Type B pancreatic cell (in vitro differentiated cells): ENCODE measurements at regions not wholly inside any gene's neighbourhood (a gene's known extent, or its start where the extent isn't known, plus 50 kb on each side); places are given as distances from the start of the nearest gene placed in this dataset.
A peak's percentile ranks its signal among the peaks of the same experiment; 100 is the strongest.

Experiments used
- DNase-seq: peaks from one replicate; pipeline ENCODE4 v3.0.0; 2021; ENCODE audit warnings: mixed read lengths; ENCODE audit not compliant: unreplicated experiment; ENCODE audit errors: extremely low spot score
- H3K27ac Mint-ChIP-seq: 2 replicates; pipeline ENCODE4 v1.8.0; 2021; ENCODE audit warnings: mild to moderate bottlenecking, mixed read lengths
- H3K27me3 Mint-ChIP-seq: 2 replicates; pipeline ENCODE4 v1.8.0; 2021; ENCODE audit warnings: mixed read lengths
- H3K36me3 Mint-ChIP-seq: 2 replicates; pipeline ENCODE4 v1.8.0; 2021; ENCODE audit warnings: mixed read lengths
- H3K4me1 Mint-ChIP-seq: one replicate; pipeline ENCODE4 v1.8.0; 2021; ENCODE audit warnings: mixed read lengths; ENCODE audit not compliant: unreplicated experiment
- H3K4me3 Mint-ChIP-seq: 2 replicates; pipeline ENCODE4 v1.8.0; 2021; ENCODE audit warnings: mild to moderate bottlenecking, mixed read lengths
- H3K9me3 Mint-ChIP-seq: 2 replicates; pipeline ENCODE4 v1.8.0; 2021; ENCODE audit warnings: mixed read lengths
- CTCF ChIP-seq: fragments of 200-600 bp; sonication (generic); conservative IDR thresholded peaks from 2 replicates; pipeline ENCODE4 v1.5.0; 2021; ENCODE audit warnings: antibody characterized with exemption, mild to moderate bottlenecking

GRCh38 chr12:85509081-85509856, 229.2 kb downstream of the ALX1 start:
- no peaks in the 10 kb centered on the region for H3K4me1 Mint-ChIP-seq
- DNase-seq: no peak
- no peak overlapping the region for H3K4me3 Mint-ChIP-seq
- H3K9me3 Mint-ChIP-seq: peaks cover 4% of the 10 kb centered on the region
- no peaks in the 10 kb centered on the region for H3K36me3 Mint-ChIP-seq
- H3K27ac Mint-ChIP-seq: no peak overlapping the region
- no peak for TF ChIP-seq CTCF
- H3K27me3 Mint-ChIP-seq: no peaks in the 10 kb centered on the region

- Mint-ChIP-seq H3K9me3 (peaks cover 4% of the 10 kb centered on the region), H3K4me1 (no peaks in the 10 kb centered on the region), H3K4me3 (no peak overlapping the region), H3K36me3 (no peaks in the 10 kb centered on the region), H3K27ac (no peak overlapping the region), H3K27me3 (no peaks in the 10 kb centered on the region)
- no peak for TF ChIP-seq CTCF
- DNase-seq: no peak
Observed at GRCh38 chr12:85509857-85510256, 229.8 kb downstream of the ALX1 start.

- Mint-ChIP-seq H3K27me3 (no peaks in the 10 kb centered on the region), H3K4me1 (no peaks in the 10 kb centered on the region), H3K4me3 (no peak overlapping the region), H3K9me3 (no peaks in the 10 kb centered on the region), H3K27ac (no peak overlapping the region), H3K36me3 (no peaks in the 10 kb centered on the region)
- no peak for DNase-seq
- TF ChIP-seq CTCF: no peak
Observed at GRCh38 chr12:85516039-85516438, 236.0 kb downstream of the ALX1 start.

- no peaks in the 10 kb centered on the region for H3K36me3 Mint-ChIP-seq
- no peaks in the 10 kb centered on the region for H3K9me3 Mint-ChIP-seq
- H3K27ac Mint-ChIP-seq: peak overlapping the region; percentile 23
- no peak for DNase-seq
- TF ChIP-seq CTCF: no peak
- no peak overlapping the region for H3K4me3 Mint-ChIP-seq
- no peaks in the 10 kb centered on the region for H3K4me1 Mint-ChIP-seq
- H3K27me3 Mint-ChIP-seq: no peaks in the 10 kb centered on the region
Observed at GRCh38 chr12:85516667-85517325, 236.8 kb downstream of the ALX1 start.

GRCh38 chr12:85519163-85519562, 239.1 kb downstream of the ALX1 start:
- no peaks in the 10 kb centered on the region for H3K9me3 Mint-ChIP-seq
- no peaks in the 10 kb centered on the region for H3K36me3 Mint-ChIP-seq
- H3K27me3 Mint-ChIP-seq: no peaks in the 10 kb centered on the region
- H3K4me3 Mint-ChIP-seq: no peak overlapping the region
- TF ChIP-seq CTCF: no peak
- H3K4me1 Mint-ChIP-seq: no peaks in the 10 kb centered on the region
- H3K27ac Mint-ChIP-seq: no peak overlapping the region
- DNase-seq: no peak
